D721Med (cell line): ENCODE measurements at regions not wholly inside any gene's neighbourhood (a gene's known extent, or its start where the extent isn't known, plus 50 kb on each side); places are given as distances from the start of the nearest gene placed in this dataset.

Experiments
- DNase-seq: peaks from one replicate; pipeline ENCODE4 v3.0.0; 2011; ENCODE audit warnings: low spot score; ENCODE audit not compliant: insufficient read length
- FAIRE-seq: peaks from 2 replicates; lab custom pipeline; 2011; peaks lifted over from hg19 to GRCh38; lab: Jason Lieb, UNC
- CTCF ChIP-seq: IDR thresholded peaks from 2 replicates; pipeline ENCODE4 v1.5.1; 2012; ENCODE audit warnings: mild to moderate bottlenecking, control low read depth; ENCODE audit not compliant: insufficient read depth; ENCODE audit errors: missing control alignments

GRCh38 chr6:18845896-18846295 lies 458.7 kb downstream of the RNF144B start:
- TF ChIP-seq CTCF, result no peak
- DNase-seq (no peak), FAIRE-seq (no peak)

- no peak for TF ChIP-seq CTCF
- DNase-seq, result no peak
- FAIRE-seq, result no peak
Observed at GRCh38 chr6:18846327-18846726, 459.2 kb downstream of the RNF144B start.

- FAIRE-seq (no peak), DNase-seq (no peak)
Observed at GRCh38 chr6:18861204-18861603, 474.1 kb downstream of the RNF144B start.

GRCh38 chr6:18883268-18883667 lies 496.1 kb downstream of the RNF144B start:
- TF ChIP-seq CTCF, result no peak
- DNase-seq, result no peak
- no peak for FAIRE-seq

More at GRCh38 chr6:18861204-18861603, 474.1 kb downstream of the RNF144B start:
- TF ChIP-seq CTCF, result no peak

GRCh38 chr6:18883851-18884250 lies 496.7 kb downstream of the RNF144B start:
- no peak for FAIRE-seq
- no peak for TF ChIP-seq CTCF
- DNase-seq, result no peak

DNA sequence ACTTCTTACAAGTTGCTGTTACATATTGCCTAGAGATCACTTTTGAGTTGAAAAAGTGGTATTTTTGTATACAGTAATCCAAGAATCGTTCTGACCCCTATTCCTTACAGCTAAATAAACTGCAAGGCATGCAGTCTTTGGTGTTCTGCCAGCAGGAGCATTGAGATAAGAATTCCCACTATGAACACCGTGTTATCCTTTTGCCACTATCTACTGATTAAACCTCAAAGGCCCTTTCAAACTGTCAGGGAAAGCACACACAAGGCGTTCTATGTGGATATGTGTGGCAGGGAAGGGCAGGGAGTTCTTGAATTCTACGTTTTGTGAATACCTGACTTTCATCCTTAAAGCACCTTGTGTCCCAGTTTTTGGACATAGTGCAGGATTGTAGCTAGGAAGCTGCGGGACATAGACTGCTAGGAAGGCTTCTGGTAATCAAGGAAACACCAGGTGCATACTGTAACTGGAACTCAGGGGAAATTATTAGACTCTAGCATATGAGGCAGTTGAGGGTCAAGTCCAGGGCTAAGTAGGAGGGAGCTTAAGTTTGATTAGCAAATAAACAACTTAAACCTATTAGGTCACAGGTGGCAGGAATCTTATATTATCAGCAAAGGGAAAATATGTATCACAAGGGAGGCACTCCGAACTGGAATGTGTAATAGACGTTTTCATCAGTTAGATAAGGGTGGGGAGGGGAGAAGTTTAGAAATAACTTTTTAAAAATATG lies 506.6 kb downstream of the RNF144B start:
- FAIRE-seq (peak; percentile 80), DNase-seq (no peak)
- TF ChIP-seq CTCF, result no peak

- no peak for DNase-seq
- no peak for TF ChIP-seq CTCF
- no peak for FAIRE-seq
Observed at GRCh38 chr6:18897350-18897749, 510.2 kb downstream of the RNF144B start.
